Activated CD4-positive, alpha-beta memory T cell treated with anti-CD3 and anti-CD28 coated beads, Interleukin-2, amount 10 ng/mL, durations not matched to agents 7 days and 5 days (primary cell): ENCODE measurements at regions not wholly inside any gene's neighbourhood (a gene's known extent, or its start where the extent isn't known, plus 50 kb on each side); places are given as distances from the start of the nearest gene placed in this dataset.

Experiments used
- CTCF ChIA-PET: fragments of 350-600 bp; sonication (Branson Sonifier 250); formaldehyde crosslinking; loops from one replicate; lab custom pipeline; 2021; ENCODE audit warnings: antibody characterized with exemption, inconsistent platforms; lab: Charles Lee
- POLR2A ChIA-PET: fragments of 350-600 bp; sonication (Branson Sonifier 250); formaldehyde crosslinking; loops from one replicate; lab custom pipeline; 2021; ENCODE audit warnings: antibody characterized with exemption; lab: Charles Lee
- DNase-seq: peaks from one replicate; pipeline ENCODE4 v3.0.0-alpha.2; 2020
- H3K27ac Mint-ChIP-seq: one replicate; pipeline ENCODE4 v1.8.0; 2021; ENCODE audit warnings: mild to moderate bottlenecking, mixed read lengths
- H3K27me3 Mint-ChIP-seq: one replicate; pipeline ENCODE4 v1.8.0; 2021; ENCODE audit warnings: mixed read lengths
- H3K36me3 Mint-ChIP-seq: one replicate; pipeline ENCODE4 v1.8.0; 2021; ENCODE audit warnings: low read depth, mixed read lengths
- H3K4me1 Mint-ChIP-seq: one replicate; pipeline ENCODE4 v1.8.0; 2021; ENCODE audit warnings: mixed read lengths
- H3K4me3 Mint-ChIP-seq: one replicate; pipeline ENCODE4 v1.8.0; 2021; ENCODE audit warnings: mild to moderate bottlenecking, mixed read lengths
- H3K9me3 Mint-ChIP-seq: one replicate; pipeline ENCODE4 v1.8.0; 2021; ENCODE audit warnings: mixed read lengths

- Mint-ChIP-seq H3K27me3 (peaks cover 3% of the 10 kb centered on the region), H3K9me3 (no peaks in the 10 kb centered on the region), H3K4me3 (no peak overlapping the region), H3K27ac (no peak overlapping the region), H3K4me1 (no peaks in the 10 kb centered on the region), H3K36me3 (no peaks in the 10 kb centered on the region)
- no peak for DNase-seq
- CTCF ChIA-PET = no interaction called here
- POLR2A ChIA-PET = no interaction called here
Observed at GRCh38 chr16:50909831-50910735, 168.2 kb downstream of the CYLD start.

- Mint-ChIP-seq H3K4me3 (no peak overlapping the region), H3K27me3 (peaks cover 4% of the 10 kb centered on the region), H3K4me1 (no peaks in the 10 kb centered on the region), H3K36me3 (no peaks in the 10 kb centered on the region), H3K9me3 (no peaks in the 10 kb centered on the region), H3K27ac (no peak overlapping the region)
- POLR2A ChIA-PET = no interaction called here
- CTCF ChIA-PET = no interaction called here
- no peak for DNase-seq
Observed at GRCh38 chr16:50908468-50908867, 166.6 kb downstream of the CYLD start.

- Mint-ChIP-seq H3K27ac (no peak overlapping the region), H3K9me3 (no peaks in the 10 kb centered on the region), H3K4me3 (no peak overlapping the region), H3K27me3 (peaks cover 6% of the 10 kb centered on the region), H3K36me3 (no peaks in the 10 kb centered on the region), H3K4me1 (no peaks in the 10 kb centered on the region)
- ChIA-PET CTCF (no interaction called here), POLR2A (no interaction called here)
- no peak for DNase-seq
Observed at GRCh38 chr16:50906454-50906853, 164.6 kb downstream of the CYLD start.

DNA sequence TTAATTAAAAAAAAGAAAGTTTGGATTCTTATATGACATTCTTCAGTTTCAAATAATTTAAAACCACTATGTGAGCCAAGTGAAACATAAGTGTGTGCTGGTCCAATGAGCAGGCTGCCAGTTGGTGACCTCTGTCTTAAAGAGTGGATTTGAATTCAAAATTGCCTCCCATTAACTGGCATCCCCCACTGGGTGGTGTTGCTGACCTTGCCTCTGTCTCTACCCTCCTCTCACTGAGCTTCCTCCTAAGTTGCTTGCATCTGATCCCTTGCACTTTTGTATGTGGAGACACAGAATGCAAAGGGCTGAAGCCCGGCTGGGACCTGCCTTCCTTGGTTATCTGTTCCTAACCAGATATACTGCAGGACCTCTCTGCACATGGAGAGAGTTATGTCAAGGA, 160.6 kb downstream of the CYLD start:
- ChIA-PET CTCF (no interaction called here), POLR2A (no interaction called here)
- Mint-ChIP-seq H3K4me3 (no peak overlapping the region), H3K4me1 (no peaks in the 10 kb centered on the region), H3K9me3 (no peaks in the 10 kb centered on the region), H3K27ac (no peak overlapping the region), H3K36me3 (no peaks in the 10 kb centered on the region), H3K27me3 (peaks cover 4% of the 10 kb centered on the region)
- DNase-seq = no peak

DNA sequence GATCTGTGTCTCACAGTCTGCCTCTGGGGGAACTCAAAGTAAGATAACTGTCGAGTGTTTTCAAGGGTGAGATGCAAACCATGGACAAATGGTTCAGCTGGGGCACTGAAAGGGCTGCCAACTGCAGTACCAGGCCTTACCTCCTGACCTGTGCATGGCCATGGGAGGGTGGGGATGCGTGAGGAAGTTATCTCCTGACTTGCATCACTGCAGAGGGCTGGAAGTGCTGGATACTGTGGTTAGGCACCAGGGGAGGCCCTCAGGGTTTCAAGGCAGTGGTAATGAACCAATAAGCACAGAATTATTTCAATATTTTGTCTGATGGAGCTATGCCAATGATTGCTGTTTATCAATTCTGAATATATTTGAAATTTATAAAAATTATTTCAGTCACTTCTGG, 159.2 kb downstream of the CYLD start:
- Mint-ChIP-seq H3K36me3 (no peaks in the 10 kb centered on the region), H3K4me3 (no peak overlapping the region), H3K4me1 (no peaks in the 10 kb centered on the region), H3K9me3 (no peaks in the 10 kb centered on the region), H3K27ac (no peak overlapping the region), H3K27me3 (peaks cover 4% of the 10 kb centered on the region)
- no peak for DNase-seq
- CTCF ChIA-PET = no interaction called here
- POLR2A ChIA-PET = no interaction called here

GRCh38 chr16:50900391-50900942, 158.6 kb downstream of the CYLD start:
- Mint-ChIP-seq H3K36me3 (no peaks in the 10 kb centered on the region), H3K27me3 (peaks cover 4% of the 10 kb centered on the region), H3K4me3 (no peak overlapping the region), H3K9me3 (no peaks in the 10 kb centered on the region), H3K27ac (no peak overlapping the region), H3K4me1 (no peaks in the 10 kb centered on the region)
- ChIA-PET CTCF (no interaction called here), POLR2A (no interaction called here)
- no peak for DNase-seq

DNA sequence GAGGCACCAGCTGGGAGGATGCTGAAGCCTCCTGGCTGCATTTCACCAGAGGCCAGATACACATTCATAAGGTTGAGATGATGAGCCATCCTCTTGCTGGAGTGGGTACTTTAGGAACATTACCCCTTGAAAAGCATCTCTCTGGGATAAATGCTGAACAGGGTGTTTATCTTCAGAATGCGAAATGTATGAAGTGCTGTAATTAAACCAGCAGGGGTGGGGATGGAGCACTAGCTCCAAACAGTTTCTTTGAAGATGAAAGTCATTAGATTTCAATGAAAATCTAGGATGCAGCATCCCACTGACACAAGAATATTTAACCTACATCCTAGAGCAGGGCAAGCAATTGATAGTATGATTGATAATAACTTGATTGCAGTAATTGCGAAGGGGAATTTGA, 158.1 kb downstream of the CYLD start:
- no peaks in the 10 kb centered on the region for H3K4me1 Mint-ChIP-seq
- H3K36me3 Mint-ChIP-seq = no peaks in the 10 kb centered on the region
- peaks cover 4% of the 10 kb centered on the region for H3K27me3 Mint-ChIP-seq
- H3K9me3 Mint-ChIP-seq = no peaks in the 10 kb centered on the region
- DNase-seq = no peak
- ChIA-PET POLR2A (no interaction called here), CTCF (no interaction called here)
- no peak overlapping the region for H3K27ac Mint-ChIP-seq
- H3K4me3 Mint-ChIP-seq = no peak overlapping the region

- Mint-ChIP-seq H3K4me1 (no peaks in the 10 kb centered on the region), H3K36me3 (no peaks in the 10 kb centered on the region), H3K9me3 (no peaks in the 10 kb centered on the region), H3K27ac (no peak overlapping the region), H3K4me3 (no peak overlapping the region), H3K27me3 (peaks cover 12% of the 10 kb centered on the region)
- CTCF ChIA-PET = no interaction called here
- POLR2A ChIA-PET = no interaction called here
- no peak for DNase-seq
Observed at GRCh38 chr16:50889746-50890145, 147.9 kb downstream of the CYLD start.

- Mint-ChIP-seq H3K9me3 (no peaks in the 10 kb centered on the region), H3K4me3 (no peak overlapping the region), H3K27ac (no peak overlapping the region), H3K27me3 (peaks cover 10% of the 10 kb centered on the region), H3K36me3 (no peaks in the 10 kb centered on the region), H3K4me1 (no peaks in the 10 kb centered on the region)
- DNase-seq = no peak
- ChIA-PET POLR2A (no interaction called here), CTCF (no interaction called here)
Observed at GRCh38 chr16:50889276-50889675, 147.4 kb downstream of the CYLD start.

GRCh38 chr16:50888486-50889261, 146.8 kb downstream of the CYLD start:
- no peaks in the 10 kb centered on the region for H3K9me3 Mint-ChIP-seq
- no peak for DNase-seq
- H3K4me3 Mint-ChIP-seq = no peak overlapping the region
- H3K27me3 Mint-ChIP-seq = peaks cover 9% of the 10 kb centered on the region
- POLR2A ChIA-PET = no interaction called here
- H3K4me1 Mint-ChIP-seq = no peaks in the 10 kb centered on the region
- CTCF ChIA-PET = no interaction called here
- no peak overlapping the region for H3K27ac Mint-ChIP-seq
- no peaks in the 10 kb centered on the region for H3K36me3 Mint-ChIP-seq

GRCh38 chr16:50887500-50888298, 145.8 kb downstream of the CYLD start:
- no peak overlapping the region for H3K4me3 Mint-ChIP-seq
- peaks cover 9% of the 10 kb centered on the region for H3K27me3 Mint-ChIP-seq
- H3K9me3 Mint-ChIP-seq = no peaks in the 10 kb centered on the region
- H3K36me3 Mint-ChIP-seq = no peaks in the 10 kb centered on the region
- CTCF ChIA-PET = no interaction called here
- POLR2A ChIA-PET = no interaction called here
- no peaks in the 10 kb centered on the region for H3K4me1 Mint-ChIP-seq
- no peak for DNase-seq
- no peak overlapping the region for H3K27ac Mint-ChIP-seq

- H3K4me3 Mint-ChIP-seq = no peak overlapping the region
- H3K9me3 Mint-ChIP-seq = no peaks in the 10 kb centered on the region
- ChIA-PET CTCF (interaction anchor here (1.0 to 1.2 kb wide), 3 partner anchors 9 to 29 kb away, joined by 3 to 5 read pairs (median 4); no protein-coding TSS in a partner anchor), POLR2A (no interaction called here)
- peak; percentile 35 for DNase-seq
- no peaks in the 10 kb centered on the region for H3K4me1 Mint-ChIP-seq
- H3K27me3 Mint-ChIP-seq = no peaks in the 10 kb centered on the region
- no peak overlapping the region for H3K27ac Mint-ChIP-seq
- H3K36me3 Mint-ChIP-seq = no peaks in the 10 kb centered on the region
Observed at GRCh38 chr16:50884066-50884860, 142.4 kb downstream of the CYLD start.
